ENCODE measurements at regions not wholly inside any gene's neighbourhood (a gene's known extent, or its start where the extent isn't known, plus 50 kb on each side); places are given as distances from the start of the nearest gene placed in this dataset.

DNA sequence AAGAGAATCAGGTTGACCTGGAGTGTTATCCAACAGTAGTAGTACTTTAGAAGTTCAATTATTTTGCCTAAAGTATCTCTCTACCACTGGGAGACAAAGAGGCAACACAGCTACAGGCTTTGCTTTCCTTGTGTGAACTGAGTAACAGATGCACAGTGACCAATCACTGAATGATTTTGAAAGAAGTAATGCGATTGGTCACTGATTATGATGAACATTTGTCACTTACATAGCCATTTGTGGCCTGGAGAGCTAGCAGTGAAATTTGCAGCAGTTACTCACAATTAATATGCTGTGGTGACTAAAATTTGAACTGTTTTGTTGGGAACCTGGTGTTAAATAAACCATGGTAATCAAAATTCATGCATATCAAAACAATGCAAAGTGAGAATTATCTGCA is 508.7 kb upstream of the DIPK2B start:
- Histone ChIP-seq H3K4me3 (no peak overlapping the region), H3K27ac (no peak overlapping the region)
- TF ChIP-seq, protein P1, sequence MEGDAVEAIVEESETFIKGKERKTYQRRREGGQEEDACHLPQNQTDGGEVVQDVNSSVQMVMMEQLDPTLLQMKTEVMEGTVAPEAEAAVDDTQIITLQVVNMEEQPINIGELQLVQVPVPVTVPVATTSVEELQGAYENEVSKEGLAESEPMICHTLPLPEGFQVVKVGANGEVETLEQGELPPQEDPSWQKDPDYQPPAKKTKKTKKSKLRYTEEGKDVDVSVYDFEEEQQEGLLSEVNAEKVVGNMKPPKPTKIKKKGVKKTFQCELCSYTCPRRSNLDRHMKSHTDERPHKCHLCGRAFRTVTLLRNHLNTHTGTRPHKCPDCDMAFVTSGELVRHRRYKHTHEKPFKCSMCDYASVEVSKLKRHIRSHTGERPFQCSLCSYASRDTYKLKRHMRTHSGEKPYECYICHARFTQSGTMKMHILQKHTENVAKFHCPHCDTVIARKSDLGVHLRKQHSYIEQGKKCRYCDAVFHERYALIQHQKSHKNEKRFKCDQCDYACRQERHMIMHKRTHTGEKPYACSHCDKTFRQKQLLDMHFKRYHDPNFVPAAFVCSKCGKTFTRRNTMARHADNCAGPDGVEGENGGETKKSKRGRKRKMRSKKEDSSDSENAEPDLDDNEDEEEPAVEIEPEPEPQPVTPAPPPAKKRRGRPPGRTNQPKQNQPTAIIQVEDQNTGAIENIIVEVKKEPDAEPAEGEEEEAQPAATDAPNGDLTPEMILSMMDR (IDR thresholded peaks at IDR 0.05), result no peak
- DNase-seq (ENCODE audit: low spot score), result no peak

DNA sequence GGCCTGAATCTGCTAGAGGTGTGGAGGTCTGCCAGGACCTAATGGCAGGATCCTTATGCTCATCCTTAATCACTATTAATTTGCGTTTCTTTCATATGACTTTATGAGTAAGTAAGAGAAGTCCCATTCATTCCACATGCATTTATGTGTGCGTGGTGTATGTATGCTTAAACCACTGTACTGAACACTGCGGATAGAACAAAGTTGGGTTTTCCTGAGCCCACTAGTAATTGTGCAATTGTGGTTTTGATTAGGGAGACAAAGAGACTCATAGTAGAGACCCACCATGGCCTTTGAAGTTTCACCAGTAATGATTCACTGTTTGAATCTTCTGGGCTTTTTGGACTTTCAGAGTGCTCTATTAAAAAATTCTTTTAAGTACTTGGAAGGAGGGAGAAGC is 498.5 kb upstream of the DIPK2B start:
- no peak overlapping the region for H3K27ac ChIP-seq
- TF ChIP-seq, protein P1 (IDR thresholded peaks at IDR 0.05), result no peak
- DNase-seq (ENCODE audit: low spot score), result no peak

GRCh38 chrX:45697591-45697990 is 496.9 kb upstream of the DIPK2B start:
- TF ChIP-seq, protein P1 (IDR thresholded peaks at IDR 0.05), result no peak

More for the DNA sequence above, 498.5 kb upstream of the DIPK2B start:
- no peak overlapping the region for H3K4me3 ChIP-seq

DNA sequence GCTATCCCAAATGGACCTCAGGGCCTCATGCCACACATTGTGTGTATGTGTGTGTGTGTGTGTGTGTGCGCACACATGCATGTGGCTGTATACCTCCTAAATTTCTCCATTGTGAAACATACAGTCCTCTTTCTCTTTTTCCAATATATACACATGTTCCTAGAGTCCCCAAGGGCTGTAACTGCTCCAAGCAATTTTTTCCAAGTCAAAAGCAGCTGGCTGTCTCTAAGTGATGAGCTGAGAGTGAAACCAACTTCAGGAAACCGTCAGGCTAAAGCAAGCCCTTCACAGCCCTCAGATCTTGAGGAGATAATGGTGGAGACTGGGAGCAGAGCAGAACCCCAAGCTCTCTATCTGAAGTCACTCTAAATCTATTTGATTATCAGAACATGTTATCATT is 496.1 kb upstream of the DIPK2B start:
- no peak overlapping the region for H3K4me3 ChIP-seq
- no peak for DNase-seq (ENCODE audit: low spot score)
- TF ChIP-seq, protein P1 (IDR thresholded peaks at IDR 0.05), result no peak
- no peak overlapping the region for H3K27ac ChIP-seq

More at GRCh38 chrX:45697591-45697990, 496.9 kb upstream of the DIPK2B start:
- no peak for DNase-seq (ENCODE audit: low spot score)
- Histone ChIP-seq H3K4me3 (no peak overlapping the region), H3K27ac (no peak overlapping the region)

DNA sequence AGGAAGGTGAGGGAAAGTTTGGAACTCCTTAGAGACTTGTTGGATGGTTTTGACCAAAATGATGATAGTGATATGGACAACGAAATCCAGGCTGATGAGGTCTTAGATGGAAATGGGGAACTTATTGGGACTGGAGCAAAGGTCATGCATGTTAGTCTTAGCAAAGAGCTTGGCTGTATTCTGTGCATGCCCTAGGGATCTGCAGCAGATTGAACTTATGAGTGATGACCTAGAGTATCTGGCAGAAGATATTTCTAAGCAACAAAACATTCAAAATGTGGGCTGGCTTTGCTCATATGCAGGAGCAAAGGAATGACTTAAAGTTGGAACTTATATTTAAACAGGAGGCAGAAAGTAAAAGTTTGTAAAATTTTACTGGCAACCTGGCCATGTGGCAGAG is 489.3 kb upstream of the DIPK2B start:
- Histone ChIP-seq H3K27ac (no peak overlapping the region), H3K4me3 (no peak overlapping the region)
- no peak for DNase-seq (ENCODE audit: low spot score)
- TF ChIP-seq, protein P1 (IDR thresholded peaks at IDR 0.05), result no peak

- no peak overlapping the region for H3K27ac ChIP-seq
- no peak for DNase-seq (ENCODE audit: low spot score)
- no peak overlapping the region for H3K4me3 ChIP-seq
- TF ChIP-seq, protein P1 (IDR thresholded peaks at IDR 0.05), result no peak
Measured at GRCh38 chrX:45683914-45684313, 483.2 kb upstream of the DIPK2B start.

DNA sequence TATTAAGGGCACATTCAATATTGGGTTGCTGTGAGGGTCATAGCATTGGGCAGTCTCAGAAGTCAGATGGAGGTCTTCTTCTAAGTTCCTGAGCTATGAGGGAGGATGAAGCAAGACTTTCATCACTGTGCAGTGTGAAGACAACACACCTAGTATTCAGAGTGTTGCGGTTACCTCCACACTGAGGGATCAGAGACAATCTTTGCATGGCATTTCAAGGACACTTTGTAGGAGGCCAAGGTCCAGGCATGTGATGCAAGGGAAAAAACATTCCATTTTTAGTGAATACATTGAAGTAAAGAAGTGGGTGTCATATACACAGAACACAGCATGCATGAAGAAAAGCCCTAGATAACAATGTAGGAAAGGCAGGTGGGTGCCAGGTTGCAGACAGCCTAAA is 481.2 kb upstream of the DIPK2B start:
- H3K27ac ChIP-seq, result no peak overlapping the region
- no peak overlapping the region for H3K4me3 ChIP-seq
- DNase-seq (ENCODE audit: low spot score), result no peak
- TF ChIP-seq, protein P1 (IDR thresholded peaks at IDR 0.05), result no peak

Data from coronary artery (tissue), 2 donors.